ENCODE measurements at regions not wholly inside any gene's neighbourhood (a gene's known extent, or its start where the extent isn't known, plus 50 kb on each side); places are given as distances from the start of the nearest gene placed in this dataset.
"Not testable (repeated sequence)": the region's sequence is repeated elsewhere in the genome, so short reads cannot be mapped to it uniquely, and the experiment has no call there.

DNA sequence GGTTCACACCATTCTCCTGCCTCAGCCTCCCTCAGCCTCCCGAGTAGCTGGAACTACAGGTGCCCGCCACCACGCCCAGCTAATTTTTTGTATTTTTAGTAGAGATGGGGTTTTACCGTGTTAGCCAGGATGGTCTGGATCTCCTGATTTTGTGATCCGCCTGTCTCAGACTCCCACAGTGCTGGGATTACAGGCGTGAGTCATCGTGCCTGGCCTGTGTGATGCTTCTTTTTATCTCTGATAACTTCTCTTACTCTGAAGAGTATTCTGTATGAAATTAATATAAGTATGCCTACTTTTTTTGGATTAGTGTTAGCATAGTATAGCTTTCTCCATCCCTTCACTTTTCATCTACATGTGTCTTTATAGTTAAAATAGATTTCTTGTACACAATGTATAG is 180.8 kb upstream of the GALNT15 start:
- DNase-seq (ENCODE audit: low read depth): not testable (repeated sequence)

DNA sequence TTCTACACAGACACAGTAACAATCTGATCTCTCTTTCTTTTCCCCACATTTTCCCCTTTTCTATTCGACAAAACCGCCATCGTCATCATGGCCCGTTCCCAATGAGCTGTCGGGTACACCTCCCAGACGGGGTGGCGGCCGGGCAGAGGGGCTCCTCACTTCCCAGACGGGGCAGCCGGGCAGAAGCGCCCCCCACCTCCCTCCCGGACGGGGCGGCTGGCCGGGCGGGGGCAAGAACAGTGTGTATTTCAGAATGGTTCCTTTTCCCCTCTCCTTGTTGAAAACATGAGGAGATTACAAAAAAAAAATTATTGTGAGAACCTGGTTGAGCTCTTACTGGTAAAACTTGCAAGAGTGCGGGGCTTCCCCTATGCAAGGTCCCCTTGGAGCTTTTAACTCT is 178.0 kb upstream of the GALNT15 start:
- DNase-seq (ENCODE audit: low read depth): not testable (repeated sequence)

DNA sequence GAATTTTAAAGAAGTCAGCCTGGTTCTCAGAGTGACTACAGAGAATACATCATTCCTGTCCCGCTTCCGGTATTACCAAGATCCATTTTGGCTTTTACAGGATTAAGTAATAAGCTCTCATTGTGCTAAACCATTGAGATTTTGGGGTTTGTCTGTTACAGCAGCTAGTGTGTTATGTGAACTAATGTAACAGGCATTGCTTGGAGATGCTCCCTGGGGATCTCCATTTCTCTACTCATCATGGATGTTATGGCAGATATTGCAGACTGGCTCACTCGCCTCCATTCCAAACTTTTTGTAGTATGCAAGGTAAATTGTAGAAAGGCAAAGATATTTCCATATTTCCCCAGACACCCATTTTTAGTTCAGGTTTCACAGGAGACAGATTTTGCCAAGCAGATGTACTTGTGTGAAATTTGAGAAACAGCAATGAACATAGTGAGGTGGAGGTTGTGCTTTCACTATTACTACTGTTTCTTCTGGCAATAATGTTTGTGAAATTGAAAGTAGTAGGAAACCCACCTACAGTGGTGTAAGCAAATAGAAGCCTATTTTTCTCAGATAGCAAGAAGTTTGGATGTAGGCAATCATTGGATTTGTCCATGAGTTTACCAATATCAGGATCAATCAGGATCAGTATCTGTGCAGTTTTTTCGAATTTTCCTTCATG is 177.1 kb upstream of the GALNT15 start:
- DNase-seq (ENCODE audit: low read depth): no peak

DNA sequence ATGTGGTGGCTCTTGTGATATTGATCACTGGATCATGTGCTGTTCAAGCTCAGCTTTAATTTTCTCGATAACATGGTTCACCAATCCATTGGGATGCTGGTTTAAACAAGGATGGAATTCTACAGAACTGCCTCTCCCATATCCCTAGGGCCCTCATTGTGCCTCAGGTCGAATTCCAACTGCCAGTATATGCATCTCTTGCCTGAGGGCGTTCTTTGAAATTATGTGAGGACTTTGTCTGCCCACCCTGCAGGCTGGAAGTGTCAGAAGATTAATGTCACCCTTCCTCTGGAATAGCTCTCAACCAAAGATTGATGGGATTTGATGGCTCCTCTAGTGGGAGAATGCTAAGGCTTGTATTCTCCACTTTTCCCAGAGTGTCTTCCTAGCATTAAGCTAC is 175.6 kb upstream of the GALNT15 start:
- no peak for DNase-seq (ENCODE audit: low read depth)

DNA sequence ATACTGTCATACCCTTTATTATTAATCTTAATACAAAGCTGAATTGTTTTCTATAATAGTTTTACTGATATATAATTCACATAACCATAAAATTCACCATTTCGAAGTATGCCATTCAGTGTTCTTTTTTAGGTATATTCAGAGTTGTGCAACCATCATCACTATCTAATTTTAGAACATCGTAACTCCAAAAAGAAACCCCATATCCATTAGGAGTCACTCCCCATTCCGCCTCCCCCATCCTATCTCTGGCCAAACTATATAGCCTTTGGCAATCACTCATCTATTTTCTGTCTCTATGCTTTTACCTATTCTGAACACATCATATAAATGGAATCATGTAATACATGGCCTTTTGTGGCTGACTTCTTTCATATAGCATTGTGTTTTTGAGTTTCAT is 169.7 kb upstream of the GALNT15 start:
- no peak for DNase-seq (ENCODE audit: low read depth)

DNA sequence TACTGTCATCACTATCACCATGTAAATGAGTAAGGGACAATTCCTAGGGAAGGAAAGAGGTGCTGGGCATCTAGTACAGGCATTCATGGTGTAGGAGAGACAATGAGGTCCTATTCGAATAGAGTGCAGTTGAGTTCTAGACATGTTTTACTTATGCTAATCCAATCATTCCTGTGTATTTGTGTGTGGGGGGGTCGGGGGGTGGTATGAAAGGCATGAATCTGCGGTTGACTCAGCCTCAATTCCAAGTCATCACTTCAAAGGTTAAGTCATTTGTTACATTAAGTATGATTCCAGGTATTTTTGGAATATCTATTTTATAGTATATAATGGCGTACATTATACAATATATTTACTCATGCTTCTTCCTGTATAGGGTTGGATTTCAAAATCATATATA is 163.1 kb upstream of the GALNT15 start:
- no peak for DNase-seq (ENCODE audit: low read depth)

DNA sequence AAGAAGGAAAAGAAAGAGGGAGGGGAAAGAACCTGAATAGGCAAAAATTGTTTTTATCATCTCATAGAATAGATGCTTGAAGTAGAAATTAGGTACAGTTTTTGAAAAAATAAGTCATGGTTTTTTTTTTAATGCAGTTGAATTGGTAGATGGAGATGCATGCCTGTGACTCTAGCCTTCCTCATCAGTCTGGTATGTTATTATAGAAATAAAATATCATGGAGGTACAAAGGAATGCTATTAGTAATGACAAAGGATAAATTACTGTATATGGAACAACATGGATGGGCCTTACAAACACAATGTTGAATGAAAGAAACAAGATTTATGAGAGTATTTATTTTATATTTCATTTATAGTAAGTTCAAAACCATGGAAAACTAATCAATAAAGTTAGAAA is 162.4 kb upstream of the GALNT15 start:
- no peak for DNase-seq (ENCODE audit: low read depth)

DNA sequence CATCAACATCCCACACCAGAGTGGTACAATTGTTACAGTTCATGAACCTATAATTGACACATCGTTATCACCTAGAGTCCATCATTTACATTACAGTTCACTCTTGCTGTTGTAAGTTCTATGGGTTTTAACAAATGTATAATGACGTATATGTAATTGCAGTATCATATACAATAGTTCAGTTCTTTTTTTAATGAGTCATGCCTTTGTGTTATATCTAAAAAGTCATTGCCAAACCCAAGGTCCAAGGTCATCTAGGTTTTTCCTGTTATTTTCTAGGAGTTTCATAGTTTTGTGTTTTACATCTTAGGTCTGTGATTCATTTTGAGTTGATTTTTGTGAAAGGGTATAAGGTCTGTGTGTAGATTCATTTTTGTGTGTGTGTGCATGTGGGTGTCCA is 160.9 kb upstream of the GALNT15 start:
- no peak for DNase-seq (ENCODE audit: low read depth)

DNA sequence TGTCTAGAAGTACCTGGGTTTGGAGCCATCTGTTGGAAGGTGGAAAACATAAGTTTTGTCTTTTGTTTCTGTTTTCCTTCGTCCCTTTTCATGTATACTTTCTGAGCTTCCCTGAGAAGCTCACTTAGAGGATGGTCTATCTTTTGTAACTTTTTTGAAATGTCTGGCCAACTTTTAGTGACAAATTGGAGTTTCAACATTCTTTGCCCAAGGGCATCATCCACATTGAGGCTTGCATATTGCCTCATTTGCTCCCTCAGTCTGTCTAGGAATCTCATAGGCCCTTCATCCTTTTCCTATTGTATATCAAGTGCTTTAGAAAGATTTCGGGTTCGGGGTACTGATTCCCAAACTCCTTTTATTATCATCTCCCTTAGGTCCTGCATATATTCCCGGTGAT is 152.7 kb upstream of the GALNT15 start:
- not testable (repeated sequence) for DNase-seq (ENCODE audit: low read depth)

DNA sequence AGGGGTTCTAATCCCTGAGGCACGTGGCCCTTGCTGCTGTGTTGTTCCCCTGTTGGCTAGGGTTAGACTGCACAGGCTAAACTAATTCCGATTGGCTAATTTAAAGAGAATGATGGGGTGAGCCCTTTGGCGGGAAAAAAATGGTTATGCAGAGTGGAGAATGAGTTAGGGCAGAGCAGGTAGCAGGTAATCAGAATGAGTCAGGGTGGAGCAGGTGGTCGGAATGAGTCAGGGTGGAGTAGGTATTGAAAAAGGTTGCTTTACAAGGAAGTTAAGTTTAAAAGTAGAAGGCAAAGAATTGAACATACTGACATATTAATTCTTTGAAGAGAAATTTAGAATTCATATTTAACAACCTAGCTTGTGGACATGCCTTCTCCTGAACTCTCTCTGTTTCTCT is 150.6 kb upstream of the GALNT15 start:
- DNase-seq (ENCODE audit: low read depth): not testable (repeated sequence)

DNA sequence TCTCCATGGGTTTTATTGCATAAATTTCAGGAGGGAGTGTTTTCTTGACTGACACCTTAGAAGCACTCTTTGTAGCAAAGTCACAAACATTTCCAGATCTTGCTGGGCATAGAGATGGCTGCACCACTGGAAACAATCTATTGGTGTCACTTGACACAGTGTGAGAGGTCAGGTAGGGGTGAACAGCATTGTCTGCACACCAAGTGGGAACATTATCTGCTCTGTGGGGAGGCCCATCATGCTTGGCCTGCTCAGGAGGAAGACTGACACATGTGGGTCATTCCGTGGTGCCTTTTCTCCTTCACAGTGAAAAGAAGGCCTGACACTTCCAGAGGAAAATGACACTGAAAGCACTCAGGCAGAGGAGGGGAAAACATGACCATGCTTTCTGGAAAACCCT is 149.9 kb upstream of the GALNT15 start:
- DNase-seq (ENCODE audit: low read depth): no peak

DNA sequence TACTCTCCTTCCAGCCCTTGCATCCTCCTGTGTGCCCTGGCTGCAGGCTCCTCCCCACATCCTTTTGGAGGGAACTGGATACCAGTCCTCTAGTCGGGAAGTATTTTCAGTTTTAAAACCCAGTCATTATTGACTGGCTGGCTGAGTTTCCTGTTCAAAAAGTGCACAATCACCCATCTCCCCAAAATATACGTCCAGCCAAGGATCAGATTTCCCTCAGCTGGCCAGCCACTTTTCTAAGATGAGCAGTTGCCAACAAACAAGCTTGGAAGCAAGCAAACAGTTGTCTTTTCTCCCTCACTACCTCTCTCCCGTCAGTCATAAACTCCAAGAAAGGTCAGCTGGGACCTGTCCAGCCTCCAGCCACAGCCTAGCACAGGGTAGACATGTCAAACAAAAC is 147.7 kb upstream of the GALNT15 start:
- no peak for DNase-seq (ENCODE audit: low read depth)

DNA sequence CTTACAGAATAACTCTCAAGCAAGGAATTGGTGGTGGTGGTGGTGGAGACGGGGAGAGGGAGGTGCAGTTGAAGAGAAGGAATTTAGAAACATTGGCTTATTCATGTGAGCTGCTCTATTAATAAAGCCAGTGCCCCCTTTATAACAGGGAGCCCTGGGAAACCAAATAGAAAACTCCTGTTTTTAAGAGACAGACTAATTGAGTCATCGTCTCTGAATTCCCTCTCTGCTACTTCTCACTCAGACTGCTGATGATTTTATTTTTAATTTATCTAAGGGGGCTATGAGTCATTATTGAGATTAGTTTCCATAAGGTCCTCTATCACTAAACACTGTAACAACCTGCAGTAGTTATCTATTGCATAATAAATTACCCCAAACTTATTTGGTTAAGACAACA is 145.9 kb upstream of the GALNT15 start:
- no peak for DNase-seq (ENCODE audit: low read depth)

DNA sequence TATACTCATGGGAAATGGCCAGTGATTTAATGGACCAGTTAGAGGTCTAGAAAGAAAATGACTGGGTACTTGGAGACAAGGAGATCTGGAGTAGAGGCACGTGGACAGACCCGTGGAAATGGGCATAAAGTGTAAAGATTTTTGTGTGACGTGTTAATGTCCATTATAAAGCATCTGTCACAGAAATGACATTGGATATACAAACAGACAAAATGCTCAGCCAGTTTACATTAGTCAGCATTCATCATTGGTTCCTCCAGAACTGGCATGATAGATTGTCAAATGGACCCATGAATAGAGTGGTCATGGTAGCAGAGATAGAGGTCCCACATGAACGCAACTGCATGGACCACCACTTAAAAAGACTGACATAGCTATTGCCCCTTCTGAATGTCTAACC is 144.1 kb upstream of the GALNT15 start:
- no peak for DNase-seq (ENCODE audit: low read depth)

DNA sequence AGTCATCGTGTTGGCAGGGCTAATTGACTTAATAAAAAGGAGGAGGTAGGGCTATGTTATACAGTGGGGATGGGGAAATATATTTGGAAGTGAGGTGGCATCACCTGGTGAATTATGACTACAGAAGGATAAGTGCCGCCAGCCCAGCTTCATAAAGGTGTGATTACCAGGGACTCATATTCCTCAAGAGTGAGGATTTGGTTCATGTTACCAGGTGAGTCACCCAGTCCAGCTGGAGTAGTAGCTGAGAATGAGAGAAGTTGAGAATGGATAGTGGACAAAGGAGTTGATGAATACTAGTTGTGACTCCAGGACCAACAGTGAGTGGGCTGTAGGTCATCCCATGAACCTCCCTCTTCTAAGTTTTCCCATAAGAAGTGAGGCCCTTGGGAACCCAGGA is 143.0 kb upstream of the GALNT15 start:
- no peak for DNase-seq (ENCODE audit: low read depth)

DNA sequence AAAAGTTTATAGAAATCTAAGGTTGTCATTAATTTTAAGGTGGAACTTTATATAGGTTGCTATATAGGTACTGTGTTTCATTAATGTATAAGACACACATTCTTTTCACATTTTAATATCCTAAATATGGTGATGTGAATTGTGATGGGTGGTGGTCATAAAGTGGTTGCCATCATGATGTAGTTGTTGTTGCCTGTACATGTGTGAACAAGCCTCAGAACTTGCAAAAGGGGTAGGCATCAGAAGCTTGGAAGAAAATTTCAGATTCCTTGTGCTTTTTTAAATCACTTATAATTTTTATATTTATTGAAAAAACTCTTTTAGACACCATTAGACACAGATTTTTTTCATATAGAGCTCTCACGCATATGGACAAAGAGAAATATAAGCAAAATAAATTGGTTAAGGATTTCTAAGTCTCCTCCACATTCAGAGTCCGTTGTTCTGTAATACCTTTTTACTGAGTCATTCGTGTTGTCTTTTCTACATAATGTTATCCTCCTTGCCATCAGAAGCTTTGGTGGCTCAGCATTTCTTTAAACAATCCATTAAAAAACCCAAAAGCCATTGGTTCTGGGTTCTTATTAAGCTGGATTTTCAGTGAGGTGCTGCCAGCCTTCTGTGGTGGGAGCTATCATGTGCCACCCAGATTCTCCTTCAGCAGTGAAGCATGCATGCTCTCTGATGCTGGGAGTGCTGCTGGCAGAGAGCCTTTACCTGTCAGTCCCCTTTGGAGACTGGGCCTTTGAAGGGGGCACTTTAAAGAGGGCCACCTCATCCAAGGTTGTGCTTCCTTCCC is 140.4 kb upstream of the GALNT15 start:
- no peak for DNase-seq (ENCODE audit: low read depth)

DNA sequence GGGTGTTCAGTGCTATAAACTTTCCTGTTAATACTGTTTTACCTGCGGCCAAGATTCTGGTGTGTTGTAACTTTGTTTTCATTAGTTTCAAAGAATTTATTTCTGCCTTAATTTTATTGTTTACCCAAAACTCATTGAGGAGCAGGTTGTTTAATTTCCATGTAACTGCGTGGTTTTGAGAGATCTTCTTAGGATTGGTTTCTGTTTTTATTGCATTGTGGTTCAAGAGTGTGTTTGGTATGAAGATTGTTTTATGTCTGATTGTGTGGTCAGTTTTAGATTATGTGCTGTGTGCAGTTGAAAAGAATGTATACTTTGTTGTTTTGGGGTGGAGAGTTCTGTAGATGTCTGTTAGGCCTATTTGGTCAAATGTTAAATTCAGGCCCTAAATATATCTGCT is 133.5 kb upstream of the GALNT15 start:
- no peak for DNase-seq (ENCODE audit: low read depth)

DNA sequence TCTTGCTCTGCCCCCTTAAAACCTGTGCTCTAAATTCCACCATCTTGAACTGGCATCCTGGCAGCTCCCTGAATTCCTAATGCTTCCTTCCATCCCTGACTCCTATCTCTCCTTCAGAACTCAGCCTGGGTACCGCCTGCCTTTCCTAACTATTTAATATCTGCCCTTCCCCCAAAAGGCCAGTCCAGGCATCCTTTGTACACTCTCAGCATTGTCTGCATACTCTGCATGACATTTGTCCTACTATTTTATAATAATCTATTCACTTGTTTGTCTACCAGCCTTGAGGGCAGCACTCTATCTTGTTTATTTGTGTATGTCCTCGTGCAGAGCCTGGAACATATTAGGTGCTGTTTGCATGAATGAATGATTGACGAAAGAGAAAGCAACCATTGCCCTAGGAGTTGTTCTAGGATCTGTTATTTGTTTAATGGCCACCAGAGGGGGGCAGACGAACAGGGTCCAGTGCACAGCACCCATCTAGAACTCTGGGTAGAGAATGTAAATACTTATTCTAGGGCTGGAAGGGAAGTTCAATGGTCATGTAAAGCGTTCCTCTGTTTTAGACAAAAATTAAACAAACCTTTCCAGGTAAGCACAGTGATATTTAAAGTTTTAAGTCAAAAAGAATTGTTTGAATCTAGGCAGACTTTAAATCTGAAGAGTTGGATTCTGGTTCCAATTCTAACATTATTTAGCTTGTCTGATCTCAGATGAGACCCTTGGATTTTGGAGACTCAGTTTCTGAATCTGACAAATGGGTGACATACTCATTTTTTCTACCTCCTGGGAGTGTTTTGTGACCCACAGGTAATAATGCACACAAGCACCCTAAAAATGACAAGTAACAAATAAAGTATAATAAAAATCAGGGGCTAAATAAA is 125.8 kb upstream of the GALNT15 start:
- DNase-seq (ENCODE audit: low read depth): no peak

DNA sequence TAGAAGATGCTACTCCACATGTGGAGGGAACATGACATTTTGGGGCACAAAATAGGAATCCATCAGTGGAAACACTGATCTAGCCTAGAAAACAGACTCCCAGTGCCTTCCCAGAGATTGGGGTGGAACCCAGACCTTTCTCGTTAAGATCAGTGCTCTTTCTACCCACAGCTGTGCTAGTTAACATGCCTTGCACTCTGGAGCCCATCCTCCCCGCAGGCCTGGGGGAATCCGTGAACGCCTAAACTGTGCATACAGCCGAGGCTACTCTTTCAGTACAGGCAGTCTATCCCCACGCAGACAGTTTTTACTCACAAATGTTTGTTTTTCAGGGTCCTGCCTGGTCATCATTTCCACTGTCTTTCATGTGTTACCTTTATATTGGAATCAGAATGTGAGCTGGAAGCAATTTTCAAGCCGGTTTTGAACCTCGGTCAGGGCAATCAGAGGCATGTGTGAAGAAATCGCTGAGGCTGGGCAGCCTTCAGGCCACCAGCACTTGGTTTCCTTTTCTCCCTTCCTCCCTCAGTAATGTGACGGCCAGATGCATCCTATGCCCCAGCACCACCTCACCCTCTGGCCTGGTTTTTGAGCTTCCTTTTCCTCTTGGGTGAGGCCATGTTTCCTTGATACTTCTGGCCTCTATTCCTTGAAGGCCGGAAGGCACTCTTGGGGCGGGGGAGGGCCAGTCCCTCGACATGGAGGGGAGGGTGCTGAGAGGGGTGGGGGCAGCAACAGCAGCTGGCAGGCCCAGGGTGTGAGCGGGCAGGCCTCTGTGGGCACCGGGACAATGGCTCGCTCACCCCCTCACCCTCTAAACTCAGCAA is 123.6 kb upstream of the GALNT15 start:
- DNase-seq (ENCODE audit: low read depth): no peak

DNA sequence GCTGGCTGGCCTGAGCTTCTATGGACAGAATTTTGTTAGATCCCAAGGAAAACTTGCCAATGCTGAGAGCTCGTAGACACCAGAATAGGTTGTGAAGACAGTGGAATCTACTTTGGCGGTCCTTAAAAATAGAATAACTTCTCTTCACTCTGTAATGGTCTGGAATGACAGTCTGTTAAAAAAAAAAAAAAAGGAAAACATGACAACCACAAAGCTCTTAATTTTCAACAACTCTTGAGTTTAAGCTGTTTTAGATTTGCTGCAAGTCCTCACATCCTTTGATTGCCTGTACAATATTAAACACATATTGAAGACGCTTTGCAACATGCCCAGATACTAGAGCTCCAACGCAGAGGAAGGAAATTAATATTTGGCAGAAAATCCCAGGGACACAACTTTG is 122.8 kb upstream of the GALNT15 start:
- no peak for DNase-seq (ENCODE audit: low read depth)

DNA sequence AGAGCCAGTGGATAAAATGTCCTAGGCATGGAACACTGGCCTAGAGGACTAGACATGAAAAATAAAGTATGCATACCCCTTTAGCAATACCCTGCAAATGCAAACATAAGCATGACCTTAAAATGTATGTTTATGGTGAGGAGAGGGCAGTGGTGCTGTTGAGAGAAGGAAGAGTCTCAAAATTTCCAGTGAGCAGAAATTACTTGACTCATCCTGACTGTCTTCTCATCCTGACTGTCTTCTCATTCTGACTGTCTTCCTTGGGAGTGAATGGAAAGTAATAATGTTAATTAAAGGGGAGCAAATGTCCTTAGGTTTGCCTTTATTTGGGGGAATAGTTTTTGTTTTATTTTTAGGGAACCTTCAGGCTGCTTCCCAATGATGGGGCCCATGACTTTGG is 121.5 kb upstream of the GALNT15 start:
- no peak for DNase-seq (ENCODE audit: low read depth)

DNA sequence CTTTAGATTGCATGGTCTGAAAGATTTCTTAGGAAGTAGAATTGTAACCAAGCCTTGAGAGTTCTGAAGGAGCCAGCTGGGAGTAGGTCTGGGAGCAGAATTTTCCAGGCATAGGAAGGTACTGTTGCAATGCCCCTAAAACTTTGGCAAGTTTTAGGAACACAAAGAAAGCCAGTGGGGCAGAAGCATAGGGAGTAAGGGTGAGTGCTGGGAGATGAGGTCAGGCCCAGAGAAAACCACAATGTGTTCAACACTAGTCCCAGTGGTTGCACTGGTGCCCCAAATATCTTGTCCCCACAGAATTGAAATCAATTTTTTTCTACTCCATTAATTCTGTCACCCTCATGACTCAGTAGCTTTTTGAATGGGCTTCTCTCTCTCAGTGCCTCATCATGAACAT is 120.7 kb upstream of the GALNT15 start:
- no peak for DNase-seq (ENCODE audit: low read depth)

Data from stimulated activated CD8-positive, alpha-beta memory T cell treated with anti-CD3 and anti-CD28 coated beads, Interleukin-12 subunit alpha, Interleukin-12 subunit beta, amount 100 ng/mL, for 4 hours (primary cell).